H1 (cell line): ENCODE measurements at regions not wholly inside any gene's neighbourhood (a gene's known extent, or its start where the extent isn't known, plus 50 kb on each side); places are given as distances from the start of the nearest gene placed in this dataset.

ENCODE experiments used
- CBX8 ChIP-seq: fragments of 300-800, 300-1000 bp; sonication (generic); IDR thresholded peaks from 2 replicates; pipeline ENCODE4 v1.7.1; 2016; ENCODE audit warnings: low read depth, low read length, borderline replicate concordance
- HDAC6 ChIP-seq: IDR thresholded peaks from one replicate; pipeline ENCODE4 v1.7.1; 2012; ENCODE audit warnings: low read depth, mild to moderate bottlenecking, inconsistent platforms, low read length, moderate library complexity
- TF ChIP-seq, protein P1 (sequence below): IDR thresholded peaks from 2 replicates; pipeline ENCODE4 v1.6.1; 2011; ENCODE audit warnings: low read depth, mild to moderate bottlenecking, low read length; ENCODE audit not compliant: insufficient read depth

DNA sequence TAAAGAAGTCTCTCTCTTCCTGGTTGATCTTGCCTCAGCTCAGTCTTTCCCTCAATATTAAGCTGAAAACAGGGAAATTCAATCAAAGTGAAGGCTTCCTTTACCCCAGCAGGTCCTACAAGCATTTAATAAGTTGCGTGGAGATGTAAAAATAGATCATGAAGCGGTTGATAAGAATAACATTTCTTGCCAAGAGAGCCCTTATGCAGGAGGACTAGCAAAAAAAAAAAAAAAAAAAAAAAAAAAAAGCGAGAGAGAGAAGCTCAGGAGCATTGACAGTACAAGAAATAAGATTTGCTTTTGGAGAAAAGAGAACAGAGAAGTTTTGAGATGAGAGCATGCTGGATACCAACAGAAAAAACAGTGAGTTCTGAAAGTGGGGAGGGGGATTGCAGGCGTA lies 112.2 kb upstream of the CLMP start (continued):
- no peak for TF ChIP-seq CBX8
- TF ChIP-seq HDAC6: no peak
- TF ChIP-seq, protein P1, sequence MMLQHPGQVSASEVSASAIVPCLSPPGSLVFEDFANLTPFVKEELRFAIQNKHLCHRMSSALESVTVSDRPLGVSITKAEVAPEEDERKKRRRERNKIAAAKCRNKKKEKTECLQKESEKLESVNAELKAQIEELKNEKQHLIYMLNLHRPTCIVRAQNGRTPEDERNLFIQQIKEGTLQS: no peak
